Non-pigmented ciliary epithelial cell (primary cell): ENCODE measurements at regions not wholly inside any gene's neighbourhood (a gene's known extent, or its start where the extent isn't known, plus 50 kb on each side); places are given as distances from the start of the nearest gene placed in this dataset.
"Not testable (repeated sequence)": the region's sequence is repeated elsewhere in the genome, so short reads cannot be mapped to it uniquely, and the experiment has no call there.

Experiments used
- DNase-seq: peaks from one replicate; pipeline ENCODE4 v3.0.0-alpha.2; 2010; ENCODE audit warnings: low read depth

- DNase-seq: no peak
Observed at GRCh38 chr13:104625201-104625600, 1559.0 kb upstream of the SLC10A2 start.

DNA sequence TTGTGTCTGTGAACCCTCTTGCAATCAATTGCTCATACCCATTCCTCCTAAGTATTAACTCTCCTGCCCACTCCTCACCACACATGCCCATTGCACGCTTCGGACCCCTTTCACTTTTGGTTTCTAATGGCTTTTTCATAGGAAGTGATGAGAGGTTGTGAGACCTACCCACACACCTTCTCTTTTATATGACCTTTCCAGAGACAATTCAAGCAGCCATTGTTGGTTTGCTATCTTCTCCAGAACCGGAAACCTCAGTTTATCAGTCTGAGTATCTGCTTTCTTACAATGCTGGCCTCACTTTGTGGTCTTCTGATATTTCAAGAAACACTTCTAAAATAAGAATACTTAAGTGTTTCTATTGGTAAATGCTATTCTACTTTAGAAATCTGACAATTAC, 1550.8 kb upstream of the SLC10A2 start:
- DNase-seq: no peak

DNA sequence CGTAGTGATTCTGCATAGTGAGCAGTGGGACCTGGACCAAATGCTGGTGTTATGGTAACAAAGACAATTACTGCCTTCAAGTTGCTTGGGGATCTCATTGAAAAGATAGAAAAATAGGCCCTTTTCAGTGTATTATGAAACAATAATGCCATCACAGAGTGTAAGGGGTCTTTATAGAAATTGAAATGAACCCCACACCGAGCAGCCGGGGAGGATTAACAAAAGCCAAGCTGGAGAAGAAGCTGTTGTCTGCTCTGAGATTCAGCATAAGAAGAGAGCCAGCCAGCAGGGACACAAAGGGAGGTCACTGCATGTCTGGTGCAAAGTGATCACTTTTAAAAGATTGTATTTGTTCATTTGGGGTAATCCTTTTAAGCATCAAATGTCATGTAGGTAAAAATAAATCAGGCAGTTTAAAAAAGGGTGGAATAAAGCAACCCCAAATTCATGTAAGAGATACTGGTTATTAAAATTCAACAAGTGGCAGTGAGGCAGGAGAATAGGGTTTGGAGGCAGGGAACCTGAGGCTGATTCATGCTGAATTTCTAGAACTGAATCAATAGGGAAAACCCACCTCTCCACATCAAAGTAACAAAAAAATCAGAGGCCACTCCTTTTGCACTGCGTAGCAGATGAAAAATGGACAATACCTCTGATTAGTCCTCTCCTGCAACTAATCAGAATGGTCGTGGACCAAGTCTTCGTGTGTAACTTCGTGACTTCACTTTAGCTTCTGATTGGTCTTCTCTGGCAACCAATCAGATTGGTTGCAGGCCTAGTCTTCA, 1548.3 kb upstream of the SLC10A2 start:
- DNase-seq: no peak

DNA sequence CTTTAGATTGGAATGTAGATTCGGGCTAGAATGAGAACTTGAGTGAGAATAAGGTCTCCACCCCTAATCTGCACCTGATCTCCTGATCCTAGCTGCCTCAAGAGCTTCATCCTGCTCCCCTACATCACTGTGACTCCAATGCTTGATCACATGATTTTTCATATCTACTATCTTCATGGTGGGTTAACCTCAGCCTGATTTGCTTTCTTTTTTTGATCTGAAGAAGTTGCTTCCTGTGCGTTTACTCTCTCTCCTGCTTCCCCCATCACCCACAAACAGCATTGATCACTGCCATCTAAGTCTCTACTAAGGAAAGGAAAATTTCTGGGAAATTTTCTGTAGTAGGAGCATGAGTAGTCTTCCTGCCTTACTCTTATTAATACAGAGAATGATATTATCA, 1542.1 kb upstream of the SLC10A2 start:
- no peak for DNase-seq

GRCh38 chr13:104605435-104605834, 1539.2 kb upstream of the SLC10A2 start:
- not testable (repeated sequence) for DNase-seq

DNA sequence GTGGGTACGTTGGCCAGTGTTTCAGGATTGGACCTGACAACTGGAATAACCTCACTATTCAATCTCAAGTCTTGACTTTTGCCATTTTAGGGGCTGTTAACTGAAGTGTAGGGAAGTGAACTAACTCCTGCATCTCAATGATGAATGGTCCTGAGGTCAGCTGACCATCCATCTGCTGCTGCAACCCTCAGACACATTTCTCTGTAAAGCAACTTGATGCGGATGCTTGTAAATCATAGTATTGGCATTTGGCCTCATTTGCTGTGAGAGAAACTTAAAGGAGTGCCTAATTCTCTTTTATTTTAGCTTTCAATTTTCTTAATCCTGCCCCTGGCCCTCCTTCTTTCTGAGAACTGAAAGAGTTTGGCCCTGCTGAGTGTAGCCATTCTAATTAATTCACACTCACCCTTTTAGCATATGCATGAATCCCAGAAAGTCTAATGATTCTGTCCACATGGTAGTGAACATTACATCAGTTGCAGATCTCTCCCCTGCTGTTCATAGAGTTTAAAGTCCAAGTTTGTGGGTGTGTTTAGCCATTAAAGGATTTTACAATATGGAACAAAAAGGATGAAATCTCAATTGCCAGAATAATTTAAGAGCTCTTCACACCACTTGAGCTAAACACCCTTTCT, 1531.4 kb upstream of the SLC10A2 start:
- DNase-seq: no peak

DNA sequence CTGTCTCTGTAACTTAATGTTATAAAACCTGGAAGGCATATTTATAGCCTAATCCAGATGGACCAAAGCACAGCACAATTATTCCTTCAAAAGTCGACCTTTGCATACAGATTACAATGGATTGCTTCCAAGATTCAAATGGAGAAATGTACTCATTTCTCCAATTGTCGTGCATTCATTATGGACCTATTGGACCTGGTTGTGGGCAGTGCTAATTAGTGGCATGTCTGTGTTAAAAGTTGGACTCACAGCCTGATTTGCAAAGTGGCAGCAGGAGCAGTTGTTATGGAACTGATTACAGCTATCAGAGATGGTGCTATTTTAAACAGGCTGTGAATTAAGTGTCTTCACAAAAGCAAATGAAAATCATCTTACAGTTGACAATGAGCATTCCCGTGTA, 1529.3 kb upstream of the SLC10A2 start:
- DNase-seq: no peak

DNA sequence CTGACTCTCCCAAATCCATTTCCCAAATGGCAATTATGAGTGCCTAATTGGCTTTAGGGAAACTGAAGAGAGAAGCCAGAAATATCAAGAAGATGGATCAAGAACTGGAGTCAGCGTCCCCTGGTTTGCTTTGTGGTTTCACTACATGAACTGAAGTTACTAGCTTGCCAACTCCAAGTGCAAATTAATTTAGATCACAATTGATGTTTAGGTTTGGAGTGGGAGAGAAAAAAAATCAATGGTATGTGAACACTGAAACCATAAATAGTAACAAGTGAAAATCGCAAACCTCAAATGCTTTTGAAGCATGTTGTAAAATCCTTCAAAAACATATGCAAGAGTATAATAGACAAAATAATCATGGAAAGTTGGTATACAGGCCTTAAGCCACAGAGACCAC, 1528.6 kb upstream of the SLC10A2 start:
- no peak for DNase-seq

DNA sequence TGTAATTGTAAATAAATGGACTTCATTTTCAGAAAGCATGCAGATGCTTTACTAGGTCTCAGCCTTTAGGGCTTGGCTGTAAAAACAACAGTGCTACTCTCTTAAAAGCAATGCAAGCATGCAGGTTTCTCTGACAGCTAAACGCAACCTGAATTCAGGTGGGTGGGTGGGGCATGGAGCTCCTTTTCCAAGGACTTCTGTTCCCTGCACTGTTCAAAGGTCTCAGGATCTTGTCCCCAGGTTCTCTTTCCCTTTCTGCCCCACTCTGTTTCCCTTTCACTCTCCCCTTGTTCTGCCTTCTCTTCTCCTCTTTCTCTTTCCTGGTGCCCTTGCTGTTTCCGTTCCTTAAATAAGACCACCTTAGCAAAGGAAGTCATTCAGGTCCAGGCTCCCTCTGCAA, 1527.5 kb upstream of the SLC10A2 start:
- no peak for DNase-seq

- DNase-seq: no peak
Observed at GRCh38 chr13:104593251-104593576, 1527.0 kb upstream of the SLC10A2 start.

DNA sequence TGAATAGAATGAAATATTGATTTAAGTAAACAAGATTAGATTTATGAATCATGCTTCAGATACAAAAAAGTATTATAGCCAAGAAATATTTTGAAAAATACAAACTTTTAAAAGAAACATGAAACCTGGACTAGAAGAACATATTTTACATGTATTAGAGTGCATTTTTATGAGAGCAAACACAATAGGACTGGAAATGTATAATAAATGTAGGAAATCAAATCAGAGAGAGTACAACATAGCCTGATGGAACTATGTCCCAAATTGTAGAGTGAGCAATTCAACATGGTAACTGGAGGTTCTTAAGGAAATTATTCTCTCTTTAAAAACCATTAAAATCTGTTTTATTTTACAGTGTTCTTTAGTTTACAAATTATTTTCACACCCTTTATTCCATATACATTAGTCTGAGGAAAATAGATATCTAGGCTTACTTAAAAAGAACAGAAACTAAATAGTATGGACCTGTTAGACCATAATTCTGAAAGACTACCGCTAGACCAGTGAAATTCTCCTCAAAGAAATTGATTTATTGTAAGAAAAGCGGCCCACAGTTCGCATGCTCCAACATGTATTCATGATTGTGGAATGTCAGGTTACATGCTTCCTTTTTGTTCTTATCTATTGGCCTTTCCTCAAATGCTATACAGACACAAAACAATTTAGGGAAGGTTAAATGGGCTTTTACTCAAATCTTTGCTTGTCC, 1526.5 kb upstream of the SLC10A2 start:
- no peak for DNase-seq

DNA sequence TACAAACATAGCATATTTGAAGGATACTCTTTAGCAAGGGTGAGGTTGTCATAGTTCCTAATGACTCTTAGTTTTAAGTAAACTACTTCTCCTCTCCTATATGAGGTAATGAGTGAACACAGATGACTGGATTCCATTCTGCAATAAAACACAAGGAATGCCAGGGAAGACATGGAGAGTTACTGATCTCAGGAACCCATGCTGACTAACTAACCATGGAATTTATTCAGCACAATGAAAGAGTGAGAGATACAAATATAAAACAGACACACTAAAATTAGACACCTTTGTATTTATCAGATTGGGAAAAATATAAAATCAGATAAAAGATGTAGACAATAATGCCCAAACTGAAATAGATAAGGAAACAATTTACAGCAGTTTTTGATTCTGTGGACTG, 1525.9 kb upstream of the SLC10A2 start:
- DNase-seq: peak; percentile 71

DNA sequence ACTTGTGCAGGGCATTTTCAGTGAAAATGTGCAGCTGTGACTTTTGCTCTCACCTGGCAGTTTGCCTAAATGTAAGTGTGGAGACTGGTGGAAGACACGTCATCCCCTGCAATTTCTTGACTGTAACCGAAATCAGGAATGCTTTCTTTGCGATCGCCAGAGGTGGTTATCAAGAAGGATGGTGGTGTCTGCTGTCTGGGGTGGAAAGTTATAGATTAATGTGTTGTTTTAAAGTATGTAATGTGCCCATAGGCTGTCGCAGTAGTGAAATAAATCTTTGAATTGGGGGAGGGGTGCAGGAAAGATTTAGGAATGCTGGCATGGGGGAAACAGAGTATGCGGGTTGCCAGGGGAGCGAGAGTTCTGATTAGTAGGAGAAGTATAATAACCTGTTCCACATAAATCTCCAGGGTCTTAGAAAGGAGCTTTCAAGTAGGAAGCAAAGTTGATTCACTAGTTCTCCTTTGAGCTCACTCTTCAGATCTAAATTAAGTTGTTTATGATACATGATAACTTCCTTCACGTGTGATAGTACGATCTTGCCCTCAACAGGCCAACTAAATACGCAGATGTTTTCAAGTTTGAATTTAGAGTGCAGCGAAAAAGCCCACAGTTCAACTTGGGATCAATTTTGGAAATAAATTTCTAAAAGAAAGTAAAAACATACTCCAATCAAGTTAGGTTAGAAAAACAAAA, 1520.0 kb upstream of the SLC10A2 start:
- no peak for DNase-seq

GRCh38 chr13:104584481-104584880, 1518.3 kb upstream of the SLC10A2 start:
- DNase-seq: no peak

DNA sequence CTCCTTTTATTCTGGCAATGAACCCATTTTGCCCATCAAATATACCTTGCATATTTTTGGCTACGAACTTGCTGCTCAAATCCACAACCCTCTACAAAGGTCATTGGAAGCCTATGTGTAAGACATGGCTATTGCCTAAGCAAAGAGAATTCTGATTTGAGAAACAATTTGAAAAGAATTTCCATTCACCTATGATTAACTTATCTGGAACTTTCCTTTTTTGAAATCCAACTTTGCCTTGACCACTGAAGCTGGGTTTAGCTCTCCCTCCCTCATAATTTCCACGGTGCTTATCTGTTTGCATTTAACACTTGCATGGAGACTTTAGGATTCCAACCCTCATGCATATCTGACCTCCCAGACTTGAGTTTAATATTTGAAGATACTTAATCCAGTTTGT, 1514.7 kb upstream of the SLC10A2 start:
- DNase-seq: no peak

DNA sequence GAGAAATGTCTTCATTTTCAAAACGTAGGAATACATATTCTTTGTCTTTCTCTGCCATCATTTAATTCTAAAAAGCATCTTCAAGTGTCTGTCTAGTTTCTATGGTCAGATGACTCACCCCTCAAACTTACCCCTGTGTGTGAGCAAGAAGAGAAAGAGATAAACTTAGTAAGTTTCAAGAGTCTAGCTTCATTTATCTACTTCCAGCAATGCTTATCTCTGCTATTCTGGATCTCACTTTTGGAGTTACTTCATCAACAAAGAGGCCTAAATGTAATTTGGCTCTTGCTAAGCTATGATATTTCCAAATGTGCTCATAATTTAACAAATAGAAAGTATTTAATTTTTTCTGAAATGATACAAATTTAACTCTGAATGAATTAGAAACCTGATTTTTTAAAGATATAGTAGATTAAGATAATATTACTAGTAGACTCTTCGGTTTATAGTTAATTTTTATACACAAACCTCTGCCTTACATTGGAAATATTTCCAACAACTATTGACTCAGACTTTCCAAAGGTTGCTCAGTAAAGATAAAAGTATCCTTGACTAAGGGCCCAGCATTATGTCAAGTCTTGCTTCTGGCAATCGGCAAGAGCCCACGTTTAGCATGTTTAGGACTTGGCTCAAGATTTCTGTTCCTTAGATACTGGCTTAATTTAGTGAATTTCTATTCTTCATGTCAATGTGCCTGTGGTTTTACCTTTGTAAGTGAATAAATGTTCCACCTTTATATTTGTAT, 1511.0 kb upstream of the SLC10A2 start:
- DNase-seq: no peak

DNA sequence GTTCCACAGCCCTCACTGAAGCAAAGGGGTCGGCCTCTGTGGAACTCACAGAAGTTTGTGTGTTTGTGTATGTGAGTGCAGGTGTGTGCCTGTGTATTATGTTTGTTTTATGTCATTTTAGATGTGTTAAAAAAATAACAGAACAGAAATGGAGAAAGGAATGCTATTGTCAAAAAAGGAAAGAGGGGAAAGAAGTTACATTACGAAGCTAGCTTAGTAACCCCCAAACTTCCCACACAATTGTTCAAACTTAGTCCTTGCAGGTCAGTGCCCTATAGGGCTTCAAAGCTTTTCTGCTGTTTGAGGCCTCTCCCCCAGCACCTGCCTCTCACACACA, 1505.6 kb upstream of the SLC10A2 start:
- no peak for DNase-seq

DNA sequence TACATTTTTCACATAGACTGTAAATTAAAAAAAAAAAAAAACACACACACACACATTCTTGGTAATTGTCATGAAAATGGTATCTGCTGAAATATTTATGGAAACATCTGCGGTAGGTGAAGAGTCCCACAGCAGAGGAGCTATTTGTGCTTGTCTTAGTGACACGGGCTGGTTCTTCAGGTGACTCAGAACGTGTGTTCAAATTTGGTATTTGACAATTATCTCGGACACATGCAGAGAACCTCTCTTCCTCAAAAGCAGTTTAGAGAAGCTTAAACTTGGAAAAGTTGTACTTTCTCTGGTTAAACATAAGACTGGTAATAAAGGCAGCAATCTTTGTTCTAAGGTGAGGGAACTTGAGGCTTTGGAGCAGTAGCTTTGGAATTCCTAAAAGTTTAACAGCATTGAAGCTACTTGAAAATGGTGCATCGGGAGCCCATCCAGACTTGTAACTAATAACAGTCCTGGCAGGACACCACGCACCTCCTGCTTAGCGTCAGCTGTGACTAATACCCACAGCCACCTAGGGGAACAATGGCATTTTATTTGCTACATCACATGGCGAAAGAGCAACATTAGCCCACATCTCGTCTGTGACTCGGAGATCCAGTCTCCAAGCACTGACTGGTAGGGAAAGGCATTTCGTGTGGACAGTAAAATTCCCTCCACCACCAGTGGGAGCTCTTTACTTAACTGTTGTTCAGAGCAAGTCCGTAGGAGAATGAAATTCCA, 1505.1 kb upstream of the SLC10A2 start:
- DNase-seq: peak; percentile 79

DNA sequence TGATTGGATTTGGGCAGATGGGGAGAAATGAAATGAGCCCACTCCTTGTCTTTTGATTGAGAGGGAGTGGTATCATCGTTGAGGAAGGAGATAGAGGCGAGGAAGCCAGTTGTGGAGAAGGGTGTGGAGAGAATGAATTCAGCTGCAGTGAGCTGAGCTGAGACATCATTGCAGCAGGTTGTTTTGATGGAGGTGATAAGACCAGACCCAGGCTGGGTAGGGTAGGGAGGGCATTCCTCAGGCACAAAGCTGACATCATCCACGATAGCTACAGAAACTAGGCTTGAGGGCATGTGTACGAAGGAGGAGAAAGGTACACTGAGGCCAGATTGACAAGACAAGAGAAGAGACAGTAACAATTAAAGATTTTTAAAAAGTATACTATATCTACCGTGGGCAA, 1500.9 kb upstream of the SLC10A2 start:
- no peak for DNase-seq

DNA sequence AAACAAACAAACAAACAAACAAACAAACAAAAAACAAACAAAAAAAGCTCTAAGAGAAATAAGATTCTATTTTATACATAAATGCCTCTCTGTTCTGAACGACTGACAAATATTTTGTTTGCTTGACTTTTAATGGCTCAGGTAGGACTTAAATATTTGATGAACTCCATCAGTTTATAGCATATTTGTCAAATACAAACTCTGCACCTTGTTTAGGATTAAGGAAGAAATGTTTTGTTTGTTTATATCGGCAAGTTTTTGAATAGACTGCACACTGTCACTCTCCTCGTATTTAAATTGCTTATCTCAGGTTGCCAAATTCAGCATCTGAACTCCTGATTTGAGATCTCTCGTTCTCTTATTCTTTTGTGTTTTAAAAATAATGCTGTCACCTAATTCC, 1499.7 kb upstream of the SLC10A2 start:
- DNase-seq: no peak

GRCh38 chr13:104553896-104554295, 1487.7 kb upstream of the SLC10A2 start:
- DNase-seq: no peak

- no peak for DNase-seq
Observed at GRCh38 chr13:104553186-104553585, 1487.0 kb upstream of the SLC10A2 start.
